VCaP (cell line): ENCODE measurements at regions not wholly inside any gene's neighbourhood (a gene's known extent, or its start where the extent isn't known, plus 50 kb on each side); places are given as distances from the start of the nearest gene placed in this dataset.

Experiments
- H3K27ac ChIP-seq: fragments of 450-650 bp; 2 replicates; pipeline ENCODE4 v1.5.1; 2017
- CTCF ChIP-seq: fragments of 450-650 bp; conservative IDR thresholded peaks from 2 replicates; pipeline ENCODE4 v1.5.1; 2017; ENCODE audit warnings: mild to moderate bottlenecking, moderate library complexity

GRCh38 chr3:59135096-59135495 is 85.3 kb upstream of the CFAP20DC start:
- TF ChIP-seq CTCF: no peak
- no peak overlapping the region for H3K27ac ChIP-seq

- H3K27ac ChIP-seq: no peak overlapping the region
- no peak for TF ChIP-seq CTCF
Measured at GRCh38 chr3:59133311-59133710, 83.5 kb upstream of the CFAP20DC start.

GRCh38 chr3:59131016-59131766 is 81.4 kb upstream of the CFAP20DC start:
- TF ChIP-seq CTCF: no peak

GRCh38 chr3:59128685-59129084 is 78.9 kb upstream of the CFAP20DC start:
- no peak for TF ChIP-seq CTCF
- no peak overlapping the region for H3K27ac ChIP-seq

More at GRCh38 chr3:59131016-59131766, 81.4 kb upstream of the CFAP20DC start:
- H3K27ac ChIP-seq: no peak overlapping the region

- no peak for TF ChIP-seq CTCF
- H3K27ac ChIP-seq: no peak overlapping the region
Measured at GRCh38 chr3:59127071-59127470, 77.2 kb upstream of the CFAP20DC start.

GRCh38 chr3:59126446-59126845 is 76.6 kb upstream of the CFAP20DC start:
- no peak overlapping the region for H3K27ac ChIP-seq
- TF ChIP-seq CTCF: no peak

GRCh38 chr3:59121346-59122144 is 71.7 kb upstream of the CFAP20DC start:
- no peak for TF ChIP-seq CTCF
- no peak overlapping the region for H3K27ac ChIP-seq
